WTC11 (cell line): ENCODE measurements at regions not wholly inside any gene's neighbourhood (a gene's known extent, or its start where the extent isn't known, plus 50 kb on each side); places are given as distances from the start of the nearest gene placed in this dataset.

ENCODE experiments used
- ATAC-seq: fragments of 200-7000 bp; cut with Tn5 transposase; 2 replicates; pipeline ENCODE4 v1.10.0; 2021; ENCODE audit warnings: mild to moderate bottlenecking, moderate library complexity
- CTCF ChIA-PET: fragments of 300-600 bp; sonication (Branson Sonifier 250); formaldehyde crosslinking; loops from one replicate; lab custom pipeline; 2021; ENCODE audit warnings: antibody characterized with exemption; lab: Charles Lee
- POLR2A ChIA-PET: fragments of 350-600 bp; sonication (Branson Sonifier 250); formaldehyde crosslinking; loops from one replicate; lab custom pipeline; 2021; ENCODE audit warnings: antibody characterized with exemption; lab: Charles Lee
- DNase-seq: peaks from one replicate; pipeline ENCODE4 v3.0.0; 2021; ENCODE audit warnings: low spot score
- H3K27ac Mint-ChIP-seq: 2 replicates; pipeline ENCODE4 v1.8.0; 2021; ENCODE audit warnings: mixed read lengths
- H3K27me3 Mint-ChIP-seq: 2 replicates; pipeline ENCODE4 v1.8.0; 2021; ENCODE audit warnings: low read depth, mild to moderate bottlenecking, moderate library complexity, mixed read lengths
- H3K36me3 Mint-ChIP-seq: 2 replicates; pipeline ENCODE4 v1.8.0; 2021; ENCODE audit warnings: mixed read lengths
- H3K4me1 Mint-ChIP-seq: 2 replicates; pipeline ENCODE4 v1.8.0; 2022; ENCODE audit warnings: mixed read lengths
- H3K4me3 Mint-ChIP-seq: 2 replicates; pipeline ENCODE4 v1.8.0; 2021; ENCODE audit warnings: mild to moderate bottlenecking, moderate library complexity, mixed read lengths
- H3K9me3 Mint-ChIP-seq: 2 replicates; pipeline ENCODE4 v1.8.0; 2021; ENCODE audit warnings: mixed read lengths
- ETV6 ChIP-seq: sonication (generic); formaldehyde crosslinking; IDR thresholded peaks from 2 replicates; pipeline ENCODE4 v1.8.1; 2022; ENCODE audit warnings: mild to moderate bottlenecking, missing genetic modification reagents
- FOXJ3 ChIP-seq: sonication (generic); formaldehyde crosslinking; IDR thresholded peaks from 2 replicates; pipeline ENCODE4 v1.9.0; 2021; ENCODE audit warnings: missing genetic modification reagents, mild to moderate bottlenecking, borderline replicate concordance
- MXD4 ChIP-seq: fragments of 250-450 bp; sonication (Bioruptor Pico); IDR thresholded peaks from 2 replicates; pipeline ENCODE4 v1.8.0; 2021; ENCODE audit warnings: mild to moderate bottlenecking, moderate library complexity, borderline replicate concordance
- PRRX2 ChIP-seq: fragments of 250-450 bp; sonication (Bioruptor Pico); IDR thresholded peaks from 2 replicates; pipeline ENCODE4 v1.8.0; 2021; ENCODE audit warnings: mild to moderate bottlenecking
- TF ChIP-seq, protein P1 (sequence below): sonication (generic); formaldehyde crosslinking; IDR thresholded peaks from 2 replicates; pipeline ENCODE4 v1.8.1; 2023; ENCODE audit warnings: mild to moderate bottlenecking, missing genetic modification reagents, borderline replicate concordance
- TF ChIP-seq, protein P2 (sequence below): sonication (generic); formaldehyde crosslinking; IDR thresholded peaks from 2 replicates; pipeline ENCODE4 v1.8.1; 2022; ENCODE audit warnings: mild to moderate bottlenecking, moderate library complexity, missing genetic modification reagents
- TF ChIP-seq, protein P3 (sequence below): fragments of 250-450 bp; sonication (Bioruptor Pico); IDR thresholded peaks from 2 replicates; pipeline ENCODE4 v1.9.0; 2021; ENCODE audit warnings: mild to moderate bottlenecking
- TF ChIP-seq, protein P4 (sequence below): sonication (generic); formaldehyde crosslinking; IDR thresholded peaks from 2 replicates; pipeline ENCODE4 v1.8.0; 2022; ENCODE audit warnings: mild to moderate bottlenecking, missing genetic modification reagents
- TF ChIP-seq, protein P5 (sequence below): sonication (generic); formaldehyde crosslinking; conservative IDR thresholded peaks from 2 replicates; pipeline ENCODE4 v1.8.1; 2022; ENCODE audit warnings: mild to moderate bottlenecking, missing genetic modification reagents
- TF ChIP-seq, protein P6 (sequence below): sonication (generic); formaldehyde crosslinking; IDR thresholded peaks from 2 replicates; pipeline ENCODE4 v1.8.0; 2022; ENCODE audit warnings: missing genetic modification reagents

DNA sequence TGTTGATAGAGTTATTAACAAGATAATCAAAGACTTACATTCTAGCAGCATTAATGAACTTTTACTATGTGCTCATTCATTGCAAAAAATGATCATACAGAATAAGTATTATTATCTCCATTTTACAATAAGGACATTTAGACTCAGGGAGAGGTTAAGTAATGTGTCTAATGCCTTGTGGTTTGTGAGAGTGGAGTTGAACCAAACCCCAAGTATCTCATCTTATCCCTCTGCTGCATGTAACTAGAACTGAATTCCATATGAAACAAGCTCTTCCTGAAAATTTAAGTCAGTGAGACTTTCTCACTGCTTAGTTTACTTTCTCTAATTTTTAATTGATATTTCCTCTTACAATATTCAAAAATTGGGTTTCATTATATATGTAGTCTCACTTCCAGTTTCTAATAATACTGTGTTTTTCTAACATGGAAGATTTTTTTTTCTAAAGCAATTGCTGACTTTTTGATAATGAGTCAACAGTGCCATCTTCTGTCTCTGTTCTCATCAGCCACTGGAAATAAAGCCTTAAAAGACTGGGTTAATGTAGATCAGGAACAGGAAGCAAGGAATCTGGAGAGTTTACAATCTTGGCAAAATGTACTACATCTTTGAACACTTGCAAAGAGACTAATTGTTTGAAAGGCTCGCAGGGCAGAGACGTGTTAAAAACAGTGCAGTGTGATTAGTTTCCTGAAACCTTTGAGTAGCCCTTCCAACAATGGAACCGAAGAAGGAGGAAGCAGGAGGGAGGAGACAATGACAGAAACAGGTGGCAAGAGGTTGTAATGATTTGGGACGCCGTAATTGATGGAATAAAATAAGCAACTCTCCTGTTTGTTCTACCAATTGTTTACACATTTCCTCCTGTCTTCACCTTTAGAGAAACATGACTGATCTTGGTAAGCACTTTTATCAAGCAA is 567.6 kb downstream of the MRPL39 start (continued):
- TF ChIP-seq, protein P1, sequence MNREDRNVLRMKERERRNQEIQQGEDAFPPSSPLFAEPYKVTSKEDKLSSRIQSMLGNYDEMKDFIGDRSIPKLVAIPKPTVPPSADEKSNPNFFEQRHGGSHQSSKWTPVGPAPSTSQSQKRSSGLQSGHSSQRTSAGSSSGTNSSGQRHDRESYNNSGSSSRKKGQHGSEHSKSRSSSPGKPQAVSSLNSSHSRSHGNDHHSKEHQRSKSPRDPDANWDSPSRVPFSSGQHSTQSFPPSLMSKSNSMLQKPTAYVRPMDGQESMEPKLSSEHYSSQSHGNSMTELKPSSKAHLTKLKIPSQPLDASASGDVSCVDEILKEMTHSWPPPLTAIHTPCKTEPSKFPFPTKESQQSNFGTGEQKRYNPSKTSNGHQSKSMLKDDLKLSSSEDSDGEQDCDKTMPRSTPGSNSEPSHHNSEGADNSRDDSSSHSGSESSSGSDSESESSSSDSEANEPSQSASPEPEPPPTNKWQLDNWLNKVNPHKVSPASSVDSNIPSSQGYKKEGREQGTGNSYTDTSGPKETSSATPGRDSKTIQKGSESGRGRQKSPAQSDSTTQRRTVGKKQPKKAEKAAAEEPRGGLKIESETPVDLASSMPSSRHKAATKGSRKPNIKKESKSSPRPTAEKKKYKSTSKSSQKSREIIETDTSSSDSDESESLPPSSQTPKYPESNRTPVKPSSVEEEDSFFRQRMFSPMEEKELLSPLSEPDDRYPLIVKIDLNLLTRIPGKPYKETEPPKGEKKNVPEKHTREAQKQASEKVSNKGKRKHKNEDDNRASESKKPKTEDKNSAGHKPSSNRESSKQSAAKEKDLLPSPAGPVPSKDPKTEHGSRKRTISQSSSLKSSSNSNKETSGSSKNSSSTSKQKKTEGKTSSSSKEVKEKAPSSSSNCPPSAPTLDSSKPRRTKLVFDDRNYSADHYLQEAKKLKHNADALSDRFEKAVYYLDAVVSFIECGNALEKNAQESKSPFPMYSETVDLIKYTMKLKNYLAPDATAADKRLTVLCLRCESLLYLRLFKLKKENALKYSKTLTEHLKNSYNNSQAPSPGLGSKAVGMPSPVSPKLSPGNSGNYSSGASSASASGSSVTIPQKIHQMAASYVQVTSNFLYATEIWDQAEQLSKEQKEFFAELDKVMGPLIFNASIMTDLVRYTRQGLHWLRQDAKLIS, result no peak
- TF ChIP-seq, protein P2, sequence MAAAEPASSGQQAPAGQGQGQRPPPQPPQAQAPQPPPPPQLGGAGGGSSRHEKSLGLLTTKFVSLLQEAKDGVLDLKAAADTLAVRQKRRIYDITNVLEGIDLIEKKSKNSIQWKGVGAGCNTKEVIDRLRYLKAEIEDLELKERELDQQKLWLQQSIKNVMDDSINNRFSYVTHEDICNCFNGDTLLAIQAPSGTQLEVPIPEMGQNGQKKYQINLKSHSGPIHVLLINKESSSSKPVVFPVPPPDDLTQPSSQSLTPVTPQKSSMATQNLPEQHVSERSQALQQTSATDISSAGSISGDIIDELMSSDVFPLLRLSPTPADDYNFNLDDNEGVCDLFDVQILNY (CRISPR knock-in tag), result no peak
- no peak for TF ChIP-seq MXD4 (CRISPR knock-in tag)
- TF ChIP-seq, protein P3, sequence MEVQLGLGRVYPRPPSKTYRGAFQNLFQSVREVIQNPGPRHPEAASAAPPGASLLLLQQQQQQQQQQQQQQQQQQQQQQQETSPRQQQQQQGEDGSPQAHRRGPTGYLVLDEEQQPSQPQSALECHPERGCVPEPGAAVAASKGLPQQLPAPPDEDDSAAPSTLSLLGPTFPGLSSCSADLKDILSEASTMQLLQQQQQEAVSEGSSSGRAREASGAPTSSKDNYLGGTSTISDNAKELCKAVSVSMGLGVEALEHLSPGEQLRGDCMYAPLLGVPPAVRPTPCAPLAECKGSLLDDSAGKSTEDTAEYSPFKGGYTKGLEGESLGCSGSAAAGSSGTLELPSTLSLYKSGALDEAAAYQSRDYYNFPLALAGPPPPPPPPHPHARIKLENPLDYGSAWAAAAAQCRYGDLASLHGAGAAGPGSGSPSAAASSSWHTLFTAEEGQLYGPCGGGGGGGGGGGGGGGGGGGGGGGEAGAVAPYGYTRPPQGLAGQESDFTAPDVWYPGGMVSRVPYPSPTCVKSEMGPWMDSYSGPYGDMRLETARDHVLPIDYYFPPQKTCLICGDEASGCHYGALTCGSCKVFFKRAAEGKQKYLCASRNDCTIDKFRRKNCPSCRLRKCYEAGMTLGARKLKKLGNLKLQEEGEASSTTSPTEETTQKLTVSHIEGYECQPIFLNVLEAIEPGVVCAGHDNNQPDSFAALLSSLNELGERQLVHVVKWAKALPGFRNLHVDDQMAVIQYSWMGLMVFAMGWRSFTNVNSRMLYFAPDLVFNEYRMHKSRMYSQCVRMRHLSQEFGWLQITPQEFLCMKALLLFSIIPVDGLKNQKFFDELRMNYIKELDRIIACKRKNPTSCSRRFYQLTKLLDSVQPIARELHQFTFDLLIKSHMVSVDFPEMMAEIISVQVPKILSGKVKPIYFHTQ (CRISPR knock-in tag), result no peak
- no peak for TF ChIP-seq FOXJ3
- no peak for TF ChIP-seq ETV6 (CRISPR knock-in tag)
- TF ChIP-seq, all 79 proteins: peak for 0

DNA sequence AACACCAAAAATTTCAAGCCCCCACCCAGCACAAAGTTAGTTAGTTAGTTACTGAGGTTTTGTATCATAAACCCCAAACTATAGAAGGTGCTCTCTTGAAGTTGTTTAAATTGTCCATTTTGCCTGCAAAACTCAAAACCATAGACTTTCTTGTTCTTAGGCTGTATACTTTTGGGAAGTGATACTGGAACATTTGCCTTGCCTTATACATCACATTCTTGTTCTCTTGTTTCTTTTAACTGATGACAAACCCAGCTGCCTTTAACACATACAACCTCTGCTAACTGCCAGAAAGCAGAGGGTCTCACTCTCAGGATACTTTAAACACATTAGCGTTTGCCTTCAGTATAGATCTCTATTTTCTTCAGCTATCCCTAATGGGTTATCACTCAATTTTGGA is 570.5 kb downstream of the MRPL39 start:
- CTCF ChIA-PET, result no interaction called here
- POLR2A ChIA-PET, result no interaction called here
- TF ChIP-seq, protein P4, sequence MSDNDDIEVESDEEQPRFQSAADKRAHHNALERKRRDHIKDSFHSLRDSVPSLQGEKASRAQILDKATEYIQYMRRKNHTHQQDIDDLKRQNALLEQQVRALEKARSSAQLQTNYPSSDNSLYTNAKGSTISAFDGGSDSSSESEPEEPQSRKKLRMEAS (CRISPR knock-in tag), result no peak
- TF ChIP-seq PRRX2 (CRISPR knock-in tag), result no peak
- TF ChIP-seq, protein P5, sequence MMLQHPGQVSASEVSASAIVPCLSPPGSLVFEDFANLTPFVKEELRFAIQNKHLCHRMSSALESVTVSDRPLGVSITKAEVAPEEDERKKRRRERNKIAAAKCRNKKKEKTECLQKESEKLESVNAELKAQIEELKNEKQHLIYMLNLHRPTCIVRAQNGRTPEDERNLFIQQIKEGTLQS (CRISPR knock-in tag), result no peak
- TF ChIP-seq, protein P6, sequence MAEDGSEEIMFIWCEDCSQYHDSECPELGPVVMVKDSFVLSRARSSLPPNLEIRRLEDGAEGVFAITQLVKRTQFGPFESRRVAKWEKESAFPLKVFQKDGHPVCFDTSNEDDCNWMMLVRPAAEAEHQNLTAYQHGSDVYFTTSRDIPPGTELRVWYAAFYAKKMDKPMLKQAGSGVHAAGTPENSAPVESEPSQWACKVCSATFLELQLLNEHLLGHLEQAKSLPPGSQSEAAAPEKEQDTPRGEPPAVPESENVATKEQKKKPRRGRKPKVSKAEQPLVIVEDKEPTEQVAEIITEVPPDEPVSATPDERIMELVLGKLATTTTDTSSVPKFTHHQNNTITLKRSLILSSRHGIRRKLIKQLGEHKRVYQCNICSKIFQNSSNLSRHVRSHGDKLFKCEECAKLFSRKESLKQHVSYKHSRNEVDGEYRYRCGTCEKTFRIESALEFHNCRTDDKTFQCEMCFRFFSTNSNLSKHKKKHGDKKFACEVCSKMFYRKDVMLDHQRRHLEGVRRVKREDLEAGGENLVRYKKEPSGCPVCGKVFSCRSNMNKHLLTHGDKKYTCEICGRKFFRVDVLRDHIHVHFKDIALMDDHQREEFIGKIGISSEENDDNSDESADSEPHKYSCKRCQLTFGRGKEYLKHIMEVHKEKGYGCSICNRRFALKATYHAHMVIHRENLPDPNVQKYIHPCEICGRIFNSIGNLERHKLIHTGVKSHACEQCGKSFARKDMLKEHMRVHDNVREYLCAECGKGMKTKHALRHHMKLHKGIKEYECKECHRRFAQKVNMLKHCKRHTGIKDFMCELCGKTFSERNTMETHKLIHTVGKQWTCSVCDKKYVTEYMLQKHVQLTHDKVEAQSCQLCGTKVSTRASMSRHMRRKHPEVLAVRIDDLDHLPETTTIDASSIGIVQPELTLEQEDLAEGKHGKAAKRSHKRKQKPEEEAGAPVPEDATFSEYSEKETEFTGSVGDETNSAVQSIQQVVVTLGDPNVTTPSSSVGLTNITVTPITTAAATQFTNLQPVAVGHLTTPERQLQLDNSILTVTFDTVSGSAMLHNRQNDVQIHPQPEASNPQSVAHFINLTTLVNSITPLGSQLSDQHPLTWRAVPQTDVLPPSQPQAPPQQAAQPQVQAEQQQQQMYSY, result no peak
- no peak for DNase-seq
- no peak overlapping the region for H3K27ac Mint-ChIP-seq
- no peak for ATAC-seq
- H3K27me3 Mint-ChIP-seq, result no peaks in the 10 kb centered on the region
- no peaks in the 10 kb centered on the region for H3K36me3 Mint-ChIP-seq
- 0 out of 2 replicates have a peak, but pooled peaks cover 2% of the 10 kb centered on the region for H3K9me3 Mint-ChIP-seq
- no peak overlapping the region for H3K4me3 Mint-ChIP-seq
- H3K4me1 Mint-ChIP-seq, result peaks cover 6% of the 10 kb centered on the region
